DND-41 (cell line): ENCODE measurements at regions not wholly inside any gene's neighbourhood (a gene's known extent, or its start where the extent isn't known, plus 50 kb on each side); places are given as distances from the start of the nearest gene placed in this dataset.

Experiments used
- CTCF ChIP-seq: IDR thresholded peaks from 2 replicates; pipeline ENCODE4 v1.5.1; 2012; ENCODE audit warnings: borderline replicate concordance, low read length, moderate library complexity, mild to moderate bottlenecking; ENCODE audit not compliant: poor library complexity, severe bottlenecking; ENCODE audit errors: extremely low read depth
- EZH2 ChIP-seq: IDR thresholded peaks from 3 replicates; pipeline ENCODE4 v1.6.1; 2012; ENCODE audit warnings: borderline replicate concordance, low read depth, mild to moderate bottlenecking, moderate library complexity, low read length, inconsistent platforms; ENCODE audit not compliant: severe bottlenecking

- TF ChIP-seq CTCF (no peak), EZH2 (no peak)
Measured at GRCh38 chr16:63171545-63171944, 1135.3 kb upstream of the CDH8 start.
